GM04504 (cell line): ENCODE measurements at regions not wholly inside any gene's neighbourhood (a gene's known extent, or its start where the extent isn't known, plus 50 kb on each side); places are given as distances from the start of the nearest gene placed in this dataset.

Experiments
- DNase-seq: peaks from one replicate; pipeline ENCODE4 v3.0.0-alpha.2; 2012; ENCODE audit warnings: low read depth

GRCh38 chr15:47212222-47213010 lies 504.9 kb upstream of the SEMA6D start:
- DNase-seq = no peak

GRCh38 chr15:47213883-47214282 lies 503.4 kb upstream of the SEMA6D start:
- no peak for DNase-seq

GRCh38 chr15:47218295-47218694 lies 499.0 kb upstream of the SEMA6D start:
- DNase-seq = no peak

GRCh38 chr15:47244361-47244760 lies 472.9 kb upstream of the SEMA6D start:
- no peak for DNase-seq

DNA sequence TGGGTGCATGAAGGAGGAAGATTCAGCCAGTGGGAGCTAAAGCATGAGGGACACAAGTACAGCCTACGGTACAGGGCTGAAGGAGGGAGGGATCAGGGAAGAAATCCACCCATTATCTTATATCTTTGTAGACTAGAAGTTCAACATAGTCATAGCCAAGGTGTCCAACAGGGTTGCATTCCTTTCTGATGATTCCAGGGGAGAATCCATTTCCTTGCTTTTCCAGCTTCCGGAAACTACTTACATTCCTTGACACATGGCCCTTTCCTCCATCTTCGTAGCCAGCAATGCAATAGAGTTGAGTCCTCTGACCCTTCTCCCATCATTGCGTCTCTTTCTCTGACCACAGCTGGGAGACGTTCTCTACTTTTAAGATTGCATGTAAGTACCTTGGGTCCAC lies 471.0 kb upstream of the SEMA6D start:
- DNase-seq = no peak

DNA sequence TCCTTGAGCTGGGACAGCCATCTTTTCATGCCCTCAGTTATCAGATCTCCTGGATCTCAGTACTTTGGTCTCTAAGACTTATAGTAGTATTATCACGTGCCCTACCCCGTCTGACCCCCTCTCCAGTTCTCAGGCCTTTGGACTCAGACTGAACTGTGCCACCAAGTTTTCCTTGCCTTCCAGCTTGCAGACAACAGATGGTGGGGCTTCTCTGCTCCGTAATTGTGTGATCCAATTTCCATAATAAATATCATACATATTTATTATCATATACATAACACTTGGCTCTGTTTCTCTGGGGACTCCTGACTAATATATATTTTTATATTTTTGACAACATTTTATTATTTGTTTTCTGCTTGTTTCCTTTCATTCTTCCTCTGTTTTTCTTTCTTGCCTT lies 458.8 kb upstream of the SEMA6D start:
- DNase-seq = no peak

DNA sequence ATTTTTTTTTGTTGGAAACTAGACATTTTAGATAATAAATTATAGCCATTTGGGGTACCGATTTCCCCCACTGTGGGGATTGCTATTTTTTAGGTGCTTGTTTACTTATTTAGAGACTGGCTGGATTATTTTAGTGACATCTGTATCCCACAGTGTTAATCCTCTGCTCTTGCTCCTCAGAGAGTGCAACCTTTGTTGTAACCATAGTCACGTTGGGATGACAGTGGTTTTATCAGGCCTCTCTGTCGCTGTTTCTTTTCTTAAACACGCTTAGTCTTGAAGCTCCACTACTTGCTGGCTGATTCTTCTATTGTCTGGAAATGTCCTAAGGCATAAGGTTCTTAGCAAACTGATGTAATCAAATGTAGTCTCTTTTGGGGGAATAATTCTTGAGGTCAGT lies 451.6 kb upstream of the SEMA6D start:
- no peak for DNase-seq

DNA sequence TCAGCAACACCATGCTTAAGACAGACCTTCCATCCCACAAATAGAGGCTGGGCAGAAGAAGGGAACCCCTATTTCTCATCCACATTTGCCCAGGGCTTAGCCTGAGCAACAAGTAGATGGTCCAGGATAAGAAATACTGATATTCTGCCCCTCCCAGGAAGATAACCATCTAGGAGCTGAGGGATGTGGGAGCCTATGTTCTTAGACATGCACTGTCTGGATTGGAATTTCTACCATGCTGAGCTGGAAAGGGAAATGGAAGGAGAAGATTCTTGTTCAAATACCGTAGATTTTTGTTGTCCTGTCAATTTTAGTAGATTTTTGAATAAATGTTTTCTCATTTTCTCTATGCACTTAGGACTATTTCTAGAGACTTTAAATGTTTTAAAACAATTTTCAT lies 450.7 kb upstream of the SEMA6D start:
- no peak for DNase-seq

DNA sequence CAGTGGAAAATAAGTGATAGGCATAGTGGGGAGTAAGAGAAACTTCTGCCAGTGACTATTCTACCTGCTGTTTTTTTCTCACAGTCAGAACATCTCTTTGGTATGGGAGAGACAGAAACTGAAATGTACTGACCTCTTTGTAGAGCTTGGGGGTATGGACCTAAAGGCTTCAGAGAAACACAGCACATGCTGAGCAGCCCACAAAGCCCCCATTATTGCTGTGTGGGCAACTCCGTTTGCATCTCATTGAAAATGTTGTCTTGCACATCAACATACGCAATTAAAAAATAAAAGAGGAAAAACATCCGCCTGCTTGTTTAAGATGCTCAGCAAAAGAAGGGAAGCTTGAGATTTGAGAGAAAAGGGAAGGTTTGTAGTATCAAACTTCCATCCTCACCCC lies 443.4 kb upstream of the SEMA6D start:
- no peak for DNase-seq

- no peak for DNase-seq
Observed at GRCh38 chr15:47283246-47283645, 434.1 kb upstream of the SEMA6D start.

DNA sequence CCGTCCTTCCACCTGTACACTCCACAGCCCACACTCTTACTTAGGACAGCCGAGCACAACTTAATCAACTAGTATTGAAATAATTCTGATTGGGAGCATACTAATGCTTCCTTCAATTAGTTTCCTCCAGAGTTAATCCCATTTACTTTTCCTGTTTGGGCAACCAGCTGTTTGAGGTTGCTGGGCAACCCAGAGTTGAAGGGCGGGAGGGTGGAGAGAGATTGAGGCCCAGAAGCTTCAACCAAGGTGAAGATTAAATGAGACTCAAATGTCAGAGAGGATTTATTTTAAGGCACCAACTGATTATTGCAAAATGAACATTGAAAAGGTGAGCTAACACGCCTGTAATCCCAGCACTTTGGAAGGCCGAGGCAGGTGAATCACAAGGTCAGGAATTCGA lies 428.5 kb upstream of the SEMA6D start:
- DNase-seq = no peak

- DNase-seq = no peak
Observed at GRCh38 chr15:47289656-47290055, 427.6 kb upstream of the SEMA6D start.

DNA sequence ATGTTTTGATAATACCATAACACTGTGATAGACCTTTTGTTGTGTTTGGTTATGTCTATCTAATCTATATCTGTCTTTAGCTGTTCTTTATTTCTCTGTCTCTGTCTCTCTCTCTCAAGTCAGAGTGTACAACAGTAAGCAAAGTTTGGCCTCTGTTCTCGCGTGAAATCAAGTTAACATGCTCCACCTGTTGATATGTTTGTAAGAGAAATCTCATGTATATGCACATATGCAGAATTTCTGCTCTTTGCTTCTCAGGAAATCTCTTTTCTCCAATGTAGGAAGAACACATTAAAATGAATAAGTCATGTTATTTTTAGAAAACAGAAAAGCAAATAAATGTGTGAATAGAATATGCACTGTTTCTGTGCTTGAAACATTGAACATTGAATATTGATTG lies 425.5 kb upstream of the SEMA6D start:
- DNase-seq = no peak

GRCh38 chr15:47292638-47293190 lies 424.6 kb upstream of the SEMA6D start:
- no peak for DNase-seq

DNA sequence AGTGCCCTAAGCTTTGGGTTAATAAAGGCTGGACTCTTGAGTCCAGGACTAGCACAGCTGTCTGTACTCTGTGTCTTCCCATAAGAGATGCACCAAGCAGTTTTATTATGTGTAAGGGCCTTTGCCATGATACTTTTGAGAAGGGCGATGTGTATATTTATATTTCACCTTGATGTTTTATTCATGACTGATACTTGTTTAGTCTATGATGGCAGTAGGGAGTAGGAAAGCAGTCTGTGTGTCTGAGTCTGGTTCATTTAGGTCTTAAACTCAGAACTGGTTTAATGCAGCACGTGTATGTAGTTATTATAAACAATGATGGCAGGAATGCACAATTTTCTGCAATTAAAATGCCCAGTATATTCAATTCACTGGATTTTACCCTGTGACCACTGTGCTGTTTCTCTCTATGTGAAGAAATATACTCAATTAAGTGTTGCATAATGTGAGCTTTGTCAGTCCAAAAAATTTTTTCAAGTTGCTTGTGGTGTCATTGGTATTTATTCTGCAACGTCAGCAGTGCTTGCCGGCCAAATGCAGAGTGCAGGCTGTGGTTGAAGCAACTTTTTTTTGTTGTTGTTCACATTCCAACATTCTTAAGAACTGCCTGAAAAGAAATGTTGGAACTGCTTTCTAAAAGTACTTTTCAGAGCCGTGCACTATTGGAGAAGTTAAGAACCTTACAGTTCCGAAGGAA lies 423.7 kb upstream of the SEMA6D start:
- DNase-seq = peak; percentile 73

- DNase-seq = no peak
Observed at GRCh38 chr15:47294765-47295259, 422.5 kb upstream of the SEMA6D start.

DNA sequence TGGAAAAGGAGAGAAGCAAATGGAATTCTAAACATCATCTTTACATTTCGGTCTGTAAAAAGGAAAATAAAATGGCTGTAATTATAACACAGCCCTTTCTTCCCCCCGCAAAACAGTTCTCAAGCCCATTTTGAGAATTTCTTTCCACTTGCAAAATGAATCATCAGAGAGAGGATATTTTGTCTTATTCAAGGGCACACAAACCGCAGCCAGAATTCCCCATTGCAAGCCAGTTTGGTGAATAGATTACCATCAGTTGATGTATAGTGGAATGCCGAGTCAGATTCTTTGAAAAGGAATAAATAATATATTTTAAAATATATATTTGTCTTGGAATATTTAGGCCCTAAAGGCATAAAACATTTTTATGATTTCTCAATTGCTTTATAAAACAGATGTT lies 420.4 kb upstream of the SEMA6D start:
- no peak for DNase-seq

- DNase-seq = no peak
Observed at GRCh38 chr15:47299846-47300434, 417.4 kb upstream of the SEMA6D start.

GRCh38 chr15:47300596-47300995 lies 416.7 kb upstream of the SEMA6D start:
- DNase-seq = no peak

- no peak for DNase-seq
Observed at GRCh38 chr15:47301481-47301880, 415.8 kb upstream of the SEMA6D start.

- no peak for DNase-seq
Observed at GRCh38 chr15:47304656-47305055, 412.6 kb upstream of the SEMA6D start.

GRCh38 chr15:47312161-47312560 lies 405.1 kb upstream of the SEMA6D start:
- no peak for DNase-seq
